GM12892 (cell line): ENCODE measurements at regions not wholly inside any gene's neighbourhood (a gene's known extent, or its start where the extent isn't known, plus 50 kb on each side); places are given as distances from the start of the nearest gene placed in this dataset.

Source experiments
- POLR2A ChIP-seq: IDR thresholded peaks from 2 replicates; pipeline ENCODE4 v1.6.1; 2011; ENCODE audit warnings: low read depth, low read length, control low read depth
- POLR2AphosphoS5 ChIP-seq: IDR thresholded peaks from 2 replicates; pipeline ENCODE4 v1.6.1; 2011; ENCODE audit warnings: low read depth, low read length, control low read depth
- TAF1 ChIP-seq: IDR thresholded peaks from 2 replicates; pipeline ENCODE4 v1.6.1; 2011; ENCODE audit warnings: low read depth, mild to moderate bottlenecking, control low read depth, low read length, borderline replicate concordance

- no peak for TF ChIP-seq POLR2AphosphoS5
- TF ChIP-seq POLR2A = no peak
- TF ChIP-seq TAF1 = no peak
These were observed 130.7 kb downstream of the SLC30A10 start for GRCh38 chr1:219797683-219798082.
